Epidermal melanocyte (primary cell): ENCODE measurements at regions not wholly inside any gene's neighbourhood (a gene's known extent, or its start where the extent isn't known, plus 50 kb on each side); places are given as distances from the start of the nearest gene placed in this dataset.

ENCODE experiments used
- DNase-seq: peaks from one replicate; pipeline ENCODE4 v3.0.0; 2011; ENCODE audit warnings: low spot score; ENCODE audit not compliant: insufficient read length

DNA sequence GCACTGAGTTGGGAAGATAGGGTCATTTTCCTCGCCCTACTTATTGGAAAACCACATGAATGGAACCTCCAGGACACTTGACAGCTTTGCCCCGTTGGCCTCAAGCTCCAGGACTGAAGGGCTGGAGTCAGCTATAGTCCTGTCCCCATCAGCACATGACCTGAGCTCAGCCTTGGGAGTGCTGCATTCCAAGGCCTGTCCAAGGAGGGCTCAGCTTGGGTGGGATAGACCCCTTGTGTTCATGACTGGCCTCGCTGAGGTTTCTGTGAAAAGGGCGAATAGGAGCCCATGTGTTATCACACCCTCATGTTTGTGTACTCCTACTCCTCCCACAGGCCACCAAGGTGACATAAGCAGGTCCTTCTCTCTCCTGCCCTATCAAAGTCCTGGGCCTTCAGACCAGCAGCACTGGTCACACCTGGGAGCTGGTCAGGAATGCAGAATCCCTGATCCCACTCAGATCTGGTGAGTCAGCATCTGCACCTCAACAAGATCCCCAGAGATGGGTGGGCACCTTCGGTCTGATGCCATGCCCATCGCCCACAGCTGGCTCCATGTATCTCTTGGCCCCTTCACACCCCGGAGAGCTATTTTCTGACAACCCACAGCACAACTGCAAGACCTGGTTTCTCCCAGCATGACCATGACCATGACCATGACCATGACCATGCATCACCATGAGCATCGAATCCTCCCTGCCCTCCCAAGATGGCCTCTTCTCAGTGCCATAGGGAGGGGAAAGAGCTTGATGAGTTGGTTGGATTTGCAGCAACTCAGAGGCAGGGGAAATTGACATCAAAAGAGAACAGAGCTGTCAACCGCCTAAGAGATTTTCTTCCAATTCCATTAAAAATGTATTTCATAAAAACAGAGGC lies 83.0 kb upstream of the RAB6C start:
- DNase-seq: no peak

DNA sequence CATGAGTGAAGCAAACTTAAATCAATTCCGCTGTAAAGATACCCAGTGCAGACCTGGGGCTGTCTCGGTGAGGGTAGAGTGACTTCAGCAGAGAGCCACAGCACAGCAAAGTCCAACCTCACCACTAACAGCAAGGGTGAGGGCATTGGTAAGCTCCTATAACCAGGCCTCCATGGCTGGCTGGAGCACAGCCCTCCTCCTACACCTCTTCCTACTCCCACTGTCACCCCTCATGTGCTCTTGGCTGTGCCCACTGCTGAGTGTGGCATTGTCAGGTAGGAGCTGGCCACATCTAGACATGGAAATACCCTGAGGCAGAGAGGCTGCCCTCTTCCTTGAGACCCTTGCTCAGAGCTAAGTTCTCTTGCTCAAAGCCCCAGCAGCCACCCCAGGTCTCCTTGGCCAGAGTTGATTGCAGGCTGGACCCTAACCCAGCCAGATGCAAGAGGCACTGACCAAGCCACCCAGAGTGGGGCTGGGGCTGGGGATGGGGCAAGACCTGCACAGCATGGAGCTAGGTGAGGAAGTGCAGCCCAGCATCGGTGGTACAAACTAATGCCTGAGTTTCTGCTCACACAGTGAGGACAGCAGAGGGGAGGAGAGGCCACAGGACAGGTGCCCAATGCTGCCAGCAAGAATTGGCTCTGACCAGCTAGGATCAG lies 77.6 kb upstream of the RAB6C start:
- DNase-seq: no peak

DNA sequence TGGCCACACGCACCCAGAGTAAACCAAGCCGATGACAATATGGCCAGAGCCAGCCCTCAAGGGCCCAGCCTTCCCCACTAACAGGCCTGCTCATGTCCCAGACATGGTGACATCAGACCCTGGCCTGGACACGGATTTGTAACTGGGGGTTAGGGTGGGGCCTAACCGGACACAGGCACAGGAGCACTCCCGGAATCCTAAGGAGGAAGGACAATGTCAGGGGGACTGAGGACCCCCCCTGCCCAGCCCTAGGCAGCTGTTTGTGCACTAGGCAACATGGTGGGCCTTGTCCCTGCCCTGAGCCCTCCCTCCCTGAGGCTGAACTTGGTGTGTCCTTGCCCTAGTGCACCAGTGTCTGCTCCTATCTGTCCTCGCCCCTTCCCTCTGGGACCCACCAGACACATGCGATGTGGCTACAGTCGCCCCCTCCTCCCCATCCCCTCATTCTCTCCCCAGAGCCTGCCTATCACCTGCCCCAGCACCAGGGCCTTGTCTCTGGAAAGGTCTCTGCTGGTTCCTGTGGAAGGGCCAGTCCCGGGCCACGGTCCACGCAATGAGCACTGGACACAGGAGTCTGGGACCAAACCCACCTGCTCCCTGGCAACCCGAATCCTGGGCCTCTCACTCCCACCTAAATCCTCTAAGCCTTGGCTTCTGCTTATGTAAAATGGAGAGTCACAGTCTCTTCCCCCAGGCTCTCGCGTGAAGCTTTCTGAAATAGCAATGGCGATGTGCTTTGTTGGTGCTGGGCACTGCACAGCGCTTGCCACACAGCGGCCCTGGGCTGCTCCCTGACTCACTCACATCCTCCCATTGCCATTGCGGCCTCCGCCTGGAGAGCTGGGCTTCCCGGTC lies 76.5 kb upstream of the RAB6C start:
- no peak for DNase-seq

DNA sequence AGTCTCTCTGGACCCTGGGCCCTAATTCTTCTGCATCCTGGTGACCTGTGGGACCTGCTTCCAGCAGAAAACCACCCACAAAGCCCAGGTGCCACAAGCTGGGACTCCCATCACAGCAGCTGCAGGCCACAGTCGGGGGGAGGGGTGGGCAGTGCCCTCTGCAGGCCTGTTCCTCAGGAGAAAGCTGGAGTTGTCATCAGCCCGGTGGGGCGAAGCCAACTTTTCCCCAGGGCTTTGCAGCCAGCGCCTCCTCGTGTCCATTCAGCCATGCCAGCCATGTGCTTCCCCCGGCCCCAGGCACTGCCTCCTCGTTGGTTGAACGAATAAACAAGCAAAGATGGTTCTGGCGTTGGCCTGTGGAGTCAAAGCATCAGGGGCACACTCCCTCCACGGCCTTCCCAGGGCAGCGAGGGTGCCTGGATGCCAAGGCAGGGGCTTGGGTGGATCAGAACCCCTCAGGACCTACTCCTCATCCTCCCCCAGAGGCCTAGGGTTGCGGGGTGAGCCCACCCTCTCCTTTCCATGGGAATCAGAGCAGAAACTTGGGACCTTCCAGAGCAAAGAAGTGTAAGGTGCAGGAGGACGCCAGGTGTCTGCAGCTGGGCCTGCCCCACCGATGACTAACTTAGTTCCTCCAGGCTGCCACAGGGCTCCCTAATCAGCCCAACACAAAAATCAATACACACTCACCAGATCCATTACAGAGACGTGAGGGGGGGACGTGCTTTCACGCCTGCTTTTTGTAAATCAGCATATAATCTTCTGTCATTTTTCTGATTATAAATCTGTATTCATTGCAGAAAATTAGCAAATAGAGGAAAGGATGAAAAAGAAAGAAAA lies 75.7 kb upstream of the RAB6C start:
- no peak for DNase-seq

DNA sequence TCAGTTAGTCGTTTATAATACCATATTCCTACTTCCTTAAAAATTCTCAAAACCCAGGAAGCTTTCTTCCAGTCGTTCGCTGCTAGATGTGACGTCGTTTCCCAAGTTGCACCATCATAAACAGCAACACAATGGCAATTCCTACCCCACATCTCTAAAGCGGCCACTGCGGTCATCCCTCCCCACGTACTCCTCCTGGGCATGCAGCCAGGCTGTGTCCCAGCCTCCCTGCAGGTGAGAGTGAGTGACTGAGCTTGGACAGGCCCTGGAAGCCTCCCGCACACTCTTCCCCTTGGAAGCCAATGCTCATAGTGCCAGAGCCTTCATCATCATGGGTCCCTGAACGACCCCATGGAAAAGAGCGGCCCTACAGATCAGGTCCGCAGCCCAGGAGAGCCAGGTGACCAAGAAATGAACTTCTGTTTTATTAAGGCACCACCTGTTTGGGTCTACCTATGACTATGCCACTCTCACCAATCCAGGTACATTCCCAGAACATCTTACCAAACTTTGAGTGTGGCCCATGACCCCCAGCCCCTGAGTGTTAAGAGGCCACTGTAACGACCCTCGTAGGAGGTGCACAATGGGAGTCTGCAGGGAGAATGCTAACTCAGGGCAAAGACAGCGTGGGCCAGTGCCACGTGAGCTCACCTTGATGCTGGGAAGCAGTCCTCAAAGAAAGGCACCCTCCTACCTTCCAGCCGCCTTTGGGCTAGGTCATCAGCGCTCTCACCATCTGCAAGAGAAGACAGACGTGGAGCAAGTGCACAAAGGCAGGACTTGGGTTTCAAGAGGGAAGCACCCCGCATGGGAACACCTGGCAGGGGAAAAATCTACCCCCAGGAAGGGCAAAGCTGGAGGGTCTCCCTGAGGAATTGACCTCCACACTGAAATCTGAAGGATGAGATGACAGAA lies 74.7 kb upstream of the RAB6C start:
- no peak for DNase-seq

GRCh38 chr2:129905664-129906081 lies 73.8 kb upstream of the RAB6C start:
- DNase-seq: no peak

GRCh38 chr2:129906139-129906860 lies 73.2 kb upstream of the RAB6C start:
- no peak for DNase-seq

- no peak for DNase-seq
Measured at GRCh38 chr2:129906861-129907235, 72.6 kb upstream of the RAB6C start.

- DNase-seq: no peak
Measured at GRCh38 chr2:129907256-129907998, 72.0 kb upstream of the RAB6C start.

- no peak for DNase-seq
Measured at GRCh38 chr2:129908721-129909373, 70.6 kb upstream of the RAB6C start.

DNA sequence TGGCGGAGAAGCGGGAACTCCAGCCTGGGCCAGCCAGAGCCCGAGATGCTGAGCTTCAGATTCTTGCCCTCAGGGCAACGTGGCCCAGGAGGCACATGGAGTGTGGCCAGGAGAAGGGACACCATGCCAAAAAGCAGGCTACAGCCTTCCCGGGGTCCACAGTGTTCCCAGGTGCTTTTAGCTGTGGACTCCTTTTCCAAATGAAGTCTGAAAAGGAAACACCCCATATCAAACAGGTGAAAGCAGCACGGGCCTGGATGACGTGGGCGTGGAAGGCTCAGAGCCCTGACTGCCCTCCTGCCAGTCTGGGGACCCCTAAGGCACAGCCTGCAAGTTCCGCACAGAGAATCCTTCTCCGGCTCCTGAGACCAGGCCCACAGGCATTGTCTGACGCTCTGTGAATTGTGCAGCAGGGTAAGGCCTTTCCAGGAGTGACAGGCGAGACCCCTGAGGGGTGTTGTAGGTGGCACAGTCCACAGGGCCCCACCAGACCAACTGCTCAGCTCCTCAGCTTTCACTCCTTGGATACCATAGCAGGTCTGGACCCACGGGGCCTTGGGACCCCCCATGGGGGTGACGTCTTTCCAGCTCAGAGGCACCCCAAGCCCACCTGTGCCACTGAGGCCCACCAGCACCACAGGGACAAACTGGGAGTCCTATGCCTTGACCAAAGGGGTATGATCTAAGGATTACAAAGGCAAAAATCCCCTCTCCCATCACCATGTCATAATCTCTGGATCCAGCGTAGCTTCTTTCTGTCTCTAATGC lies 69.6 kb upstream of the RAB6C start:
- no peak for DNase-seq

GRCh38 chr2:129910446-129911362 lies 68.8 kb upstream of the RAB6C start:
- DNase-seq: no peak

DNA sequence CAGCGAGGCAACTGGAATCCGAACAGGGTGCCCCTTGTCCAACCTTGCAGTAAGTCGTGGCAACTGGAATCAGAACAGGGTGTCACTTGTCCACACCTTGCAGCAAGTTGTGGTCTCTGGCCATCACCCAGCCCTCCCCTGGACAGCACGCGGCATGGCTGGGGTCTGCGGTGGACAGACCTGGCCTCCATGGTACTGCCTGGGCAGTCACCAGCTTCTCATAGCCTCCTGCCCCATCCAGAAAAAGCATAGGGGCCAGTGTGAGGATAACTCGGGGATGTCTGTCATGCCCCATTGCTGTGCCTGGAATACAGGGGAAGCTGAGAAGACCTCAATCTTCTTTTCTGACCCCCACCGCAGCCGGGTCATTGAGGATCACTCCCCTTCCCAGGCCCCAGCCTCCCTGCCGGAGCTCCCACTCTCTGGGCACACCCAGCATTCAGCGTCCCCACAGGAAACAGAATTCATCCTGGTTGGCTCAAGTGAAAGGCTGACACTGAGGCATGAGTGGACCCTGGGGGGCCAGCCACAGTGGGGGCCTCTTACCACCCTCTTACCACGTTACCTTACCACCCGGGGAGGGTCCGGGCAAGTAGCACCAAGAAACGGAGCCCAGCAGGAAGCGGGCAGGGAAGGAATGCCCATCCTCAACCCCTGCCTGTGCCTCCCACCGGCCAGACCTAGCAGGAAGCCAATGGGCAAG lies 68.0 kb upstream of the RAB6C start:
- no peak for DNase-seq

DNA sequence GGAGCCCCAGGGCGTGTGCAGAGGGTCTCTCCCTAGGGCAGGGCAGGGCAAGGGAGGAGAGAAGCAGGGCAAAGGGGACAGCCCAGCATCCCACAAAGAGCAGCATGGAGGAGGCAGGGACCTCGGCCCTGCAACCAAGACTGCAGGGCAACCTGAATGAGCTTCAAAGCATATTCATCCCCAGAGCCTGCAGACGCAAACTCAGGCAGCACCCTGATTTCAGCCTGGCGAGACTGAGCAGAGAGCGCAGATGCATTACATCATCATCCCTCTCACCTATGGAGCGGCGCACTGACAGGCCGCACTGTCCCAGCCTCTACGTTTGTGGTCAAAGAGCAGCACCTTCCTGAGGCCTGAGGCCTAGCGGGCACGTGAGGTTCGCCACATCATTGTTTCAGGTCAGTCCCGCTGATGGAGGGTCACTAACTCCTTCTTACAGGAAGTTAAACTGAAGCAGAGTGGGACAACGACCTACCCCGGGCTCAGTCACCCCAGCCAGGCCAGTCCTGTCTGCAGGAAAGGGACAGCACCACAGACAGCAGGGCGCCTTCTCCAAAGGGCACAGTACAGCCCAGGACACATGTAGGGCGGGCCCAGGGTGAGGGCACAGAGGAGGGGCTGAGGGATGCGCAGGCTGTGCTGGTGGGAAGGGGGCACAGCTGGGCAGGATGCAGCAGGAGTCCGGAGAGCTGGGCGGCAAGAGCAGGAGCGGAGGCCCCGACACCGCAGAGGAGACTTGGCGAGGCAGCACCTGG lies 67.2 kb upstream of the RAB6C start:
- no peak for DNase-seq
